Neural progenitor cell (in vitro differentiated cells): ENCODE measurements at regions not wholly inside any gene's neighbourhood (a gene's known extent, or its start where the extent isn't known, plus 50 kb on each side); places are given as distances from the start of the nearest gene placed in this dataset.

Source experiments
- DNase-seq: peaks from one replicate; pipeline ENCODE4 v3.0.0-alpha.2; 2016; ENCODE audit warnings: low spot score
- H2AFZ ChIP-seq: fragments of 200-600 bp; sonication (generic); replicated peaks from 2 replicates; pipeline ENCODE4 v1.6.1; 2016; ENCODE audit warnings: antibody characterized with exemption
- H3F3A ChIP-seq: fragments of 200-600 bp; sonication (generic); 2 replicates; pipeline ENCODE4 v1.6.1; 2016; ENCODE audit warnings: antibody characterized with exemption, low read depth
- H3K27ac ChIP-seq: fragments of 200-600 bp; sonication (generic); 2 replicates; pipeline ENCODE4 v1.5.1; 2016; ENCODE audit warnings: mild to moderate bottlenecking
- H3K27me3 ChIP-seq: fragments of 200-600 bp; sonication (generic); 2 replicates; pipeline ENCODE4 v1.6.1; 2016; ENCODE audit warnings: mild to moderate bottlenecking, moderate library complexity
- H3K36me3 ChIP-seq: fragments of 200-600 bp; sonication (generic); 2 replicates; pipeline ENCODE4 v1.5.1; 2016
- H3K4me1 ChIP-seq: fragments of 200-600 bp; sonication (generic); 2 replicates; pipeline ENCODE4 v1.6.1; 2016; ENCODE audit warnings: mixed run types
- H3K4me2 ChIP-seq: fragments of 200-600 bp; sonication (generic); 2 replicates; pipeline ENCODE4 v1.6.1; 2016
- H3K4me3 ChIP-seq: fragments of 200-600 bp; sonication (generic); 2 replicates; pipeline ENCODE4 v1.5.1; 2016
- H3K79me2 ChIP-seq: fragments of 200-600 bp; sonication (generic); 2 replicates; pipeline ENCODE4 v1.6.1; 2016; ENCODE audit warnings: low read depth
- H3K9ac ChIP-seq: fragments of 200-600 bp; sonication (generic); 2 replicates; pipeline ENCODE4 v1.6.1; 2016
- H3K9me3 ChIP-seq: fragments of 200-600 bp; sonication (generic); 2 replicates; pipeline ENCODE4 v1.5.1; 2016; ENCODE audit warnings: low read depth
- H4K20me1 ChIP-seq: fragments of 200-600 bp; sonication (generic); 2 replicates; pipeline ENCODE4 v1.6.1; 2016; ENCODE audit warnings: low read depth
- H3K27ac Mint-ChIP-seq: 3 replicates; pipeline ENCODE4 v1.8.0; 2021; ENCODE audit warnings: mixed read lengths
- H3K27me3 Mint-ChIP-seq: 2 replicates; pipeline ENCODE4 v1.8.0; 2022; ENCODE audit warnings: low read depth, mild to moderate bottlenecking, inconsistent platforms, moderate library complexity, mixed read lengths; ENCODE audit not compliant: insufficient read depth
- H3K36me3 Mint-ChIP-seq: 3 replicates; pipeline ENCODE4 v1.8.0; 2021; ENCODE audit warnings: mixed read lengths
- H3K4me1 Mint-ChIP-seq: 3 replicates; pipeline ENCODE4 v1.8.0; 2021; ENCODE audit warnings: mixed read lengths
- H3K4me3 Mint-ChIP-seq: 3 replicates; pipeline ENCODE4 v1.8.0; 2021; ENCODE audit warnings: mild to moderate bottlenecking, moderate library complexity, mixed read lengths
- H3K9me3 Mint-ChIP-seq: 3 replicates; pipeline ENCODE4 v1.8.0; 2020; ENCODE audit warnings: mixed read lengths
- CTCF ChIP-seq: fragments of 200-600 bp; sonication (generic); IDR thresholded peaks from 2 replicates; pipeline ENCODE4 v1.5.1; 2017; ENCODE audit warnings: antibody characterized with exemption, mild to moderate bottlenecking
- EZH2 ChIP-seq: fragments of 200-600 bp; sonication (generic); IDR thresholded peaks from 2 replicates; pipeline ENCODE4 v1.6.1; 2017; ENCODE audit warnings: antibody characterized with exemption, mild to moderate bottlenecking, moderate library complexity
- EZH2phosphoT487 ChIP-seq: fragments of 200-600 bp; sonication (generic); IDR thresholded peaks from 2 replicates; pipeline ENCODE4 v1.6.1; 2017; ENCODE audit warnings: antibody characterized with exemption

DNA sequence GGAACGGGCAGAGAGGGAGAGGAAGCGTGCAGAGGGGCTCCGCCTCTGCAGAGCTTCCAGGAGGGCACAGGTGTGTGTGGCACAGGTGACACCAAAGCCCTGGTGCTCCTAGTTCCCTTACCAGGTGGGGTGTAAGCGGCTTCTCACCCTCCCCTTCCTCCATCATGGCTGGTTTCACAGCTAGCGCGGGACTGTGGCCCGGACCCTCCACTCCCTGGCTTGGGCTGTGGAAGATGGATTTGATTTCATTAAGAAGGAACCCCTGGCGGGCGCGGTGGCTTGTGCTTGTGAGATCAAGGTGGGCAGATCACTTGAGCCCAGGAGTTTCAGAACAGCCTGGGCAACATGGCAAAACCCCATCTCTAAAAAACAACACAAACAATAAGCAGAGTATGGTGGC lies 241.2 kb upstream of the GSE1 start:
- Histone ChIP-seq H3K9me3 (no peaks in the 10 kb centered on the region), H3K27ac (no peak overlapping the region), H3K4me3 (no peak overlapping the region), H2AFZ (no peak overlapping the region), H3F3A (peaks cover 4% of the 10 kb centered on the region), H4K20me1 (no peaks in the 10 kb centered on the region), H3K9ac (no peak overlapping the region), H3K36me3 (no peaks in the 10 kb centered on the region), H3K27me3 (peaks cover 4% of the 10 kb centered on the region), H3K4me2 (no peak overlapping the region), H3K79me2 (no peaks in the 10 kb centered on the region), H3K4me1 (no peaks in the 10 kb centered on the region)
- H3K4me3 Mint-ChIP-seq = no peak overlapping the region
- no peak for DNase-seq
- TF ChIP-seq EZH2 = no peak
- no peak for TF ChIP-seq EZH2phosphoT487
- TF ChIP-seq CTCF = no peak
- H3K4me1 Mint-ChIP-seq = peaks cover 18% of the 10 kb centered on the region
- H3K36me3 Mint-ChIP-seq = no peaks in the 10 kb centered on the region
- H3K27ac Mint-ChIP-seq = peak overlapping the region; percentile 37
- no peaks in the 10 kb centered on the region for H3K9me3 Mint-ChIP-seq
- H3K27me3 Mint-ChIP-seq = peaks cover 12% of the 10 kb centered on the region

- TF ChIP-seq EZH2phosphoT487 (no peak), CTCF (no peak), EZH2 (no peak)
- DNase-seq = no peak
- Histone ChIP-seq H3K27ac (no peak overlapping the region), H3K4me3 (no peak overlapping the region), H3K4me2 (no peak overlapping the region), H3K4me1 (no peaks in the 10 kb centered on the region), H3F3A (no peaks in the 10 kb centered on the region), H3K79me2 (no peaks in the 10 kb centered on the region), H3K27me3 (peaks cover 4% of the 10 kb centered on the region), H3K9ac (no peak overlapping the region), H3K9me3 (no peaks in the 10 kb centered on the region), H4K20me1 (no peaks in the 10 kb centered on the region), H2AFZ (no peak overlapping the region), H3K36me3 (no peaks in the 10 kb centered on the region)
- peaks cover 9% of the 10 kb centered on the region for H3K27me3 Mint-ChIP-seq
- H3K4me3 Mint-ChIP-seq = no peak overlapping the region
- H3K36me3 Mint-ChIP-seq = no peaks in the 10 kb centered on the region
- no peaks in the 10 kb centered on the region for H3K9me3 Mint-ChIP-seq
- H3K27ac Mint-ChIP-seq = no peak overlapping the region
- H3K4me1 Mint-ChIP-seq = peaks cover 18% of the 10 kb centered on the region
These were observed 240.3 kb upstream of the GSE1 start for GRCh38 chr16:85372627-85373372.

DNA sequence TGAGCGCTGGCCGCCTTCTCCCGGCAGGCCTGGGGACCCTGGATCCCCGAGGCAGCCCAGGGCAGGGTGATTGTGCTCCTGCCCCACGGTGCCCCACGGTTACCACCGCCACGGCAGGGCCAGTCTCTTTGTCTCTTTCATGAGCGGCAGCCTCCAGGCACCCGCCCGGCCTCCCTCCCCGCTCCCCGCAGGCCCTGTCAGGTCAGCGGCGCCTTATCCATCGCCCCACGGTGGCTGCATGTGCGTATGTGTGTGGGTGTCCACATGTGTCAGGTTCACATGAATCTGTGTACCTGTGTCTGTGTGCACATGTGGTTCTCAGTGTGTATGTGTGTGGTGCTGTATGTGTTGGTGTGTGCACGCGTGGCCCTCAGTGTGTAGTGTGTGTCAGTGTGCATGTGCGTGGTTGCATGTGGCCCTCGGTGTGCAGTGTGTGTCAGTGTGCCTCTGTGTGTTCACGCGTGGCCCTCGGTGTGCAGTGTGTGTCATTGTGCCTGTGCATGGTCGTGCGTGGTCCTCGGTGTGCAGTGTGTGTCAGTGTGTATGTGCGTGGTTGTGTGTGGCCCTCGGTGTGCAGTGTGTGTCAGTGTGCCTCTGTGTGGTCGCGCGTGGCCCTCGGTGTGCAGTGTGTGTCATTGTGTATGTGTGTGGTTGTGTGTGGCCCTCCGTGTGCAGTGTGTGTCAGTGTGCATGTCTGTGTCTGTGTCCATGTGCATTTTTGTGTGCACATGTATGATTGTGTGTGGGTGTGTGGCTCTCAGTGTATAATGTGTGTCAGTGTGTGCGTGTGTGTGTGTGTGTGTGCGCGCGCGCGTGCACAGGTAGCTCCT lies 239.2 kb upstream of the GSE1 start:
- Histone ChIP-seq H2AFZ (no peak overlapping the region), H3K4me1 (no peaks in the 10 kb centered on the region), H3K36me3 (no peaks in the 10 kb centered on the region), H3K9ac (no peak overlapping the region), H3K79me2 (no peaks in the 10 kb centered on the region), H3F3A (no peaks in the 10 kb centered on the region), H3K4me2 (no peak overlapping the region), H3K4me3 (no peak overlapping the region), H3K27ac (no peak overlapping the region), H3K27me3 (peaks cover under 1% of the 10 kb centered on the region), H3K9me3 (no peaks in the 10 kb centered on the region), H4K20me1 (no peaks in the 10 kb centered on the region)
- DNase-seq = no peak
- TF ChIP-seq CTCF (no peak), EZH2 (no peak), EZH2phosphoT487 (no peak)
- H3K4me3 Mint-ChIP-seq = peak overlapping the region; percentile 48
- no peaks in the 10 kb centered on the region for H3K9me3 Mint-ChIP-seq
- peak overlapping the region; percentile 35 for H3K27ac Mint-ChIP-seq
- H3K4me1 Mint-ChIP-seq = peaks cover 20% of the 10 kb centered on the region
- H3K27me3 Mint-ChIP-seq = peaks cover 9% of the 10 kb centered on the region
- no peaks in the 10 kb centered on the region for H3K36me3 Mint-ChIP-seq
